SHP77 treated with DMSO at 0.1 percent for 48 hours (cell line): ENCODE measurements at regions not wholly inside any gene's neighbourhood (a gene's known extent, or its start where the extent isn't known, plus 50 kb on each side); places are given as distances from the start of the nearest gene placed in this dataset.
"Not testable (repeated sequence)": the region's sequence is repeated elsewhere in the genome, so short reads cannot be mapped to it uniquely, and the experiment has no call there.

Source experiments
- DNase-seq: peaks from one replicate; lab custom pipeline; 2025; lab: John Stamatoyannopoulos, UW

DNA sequence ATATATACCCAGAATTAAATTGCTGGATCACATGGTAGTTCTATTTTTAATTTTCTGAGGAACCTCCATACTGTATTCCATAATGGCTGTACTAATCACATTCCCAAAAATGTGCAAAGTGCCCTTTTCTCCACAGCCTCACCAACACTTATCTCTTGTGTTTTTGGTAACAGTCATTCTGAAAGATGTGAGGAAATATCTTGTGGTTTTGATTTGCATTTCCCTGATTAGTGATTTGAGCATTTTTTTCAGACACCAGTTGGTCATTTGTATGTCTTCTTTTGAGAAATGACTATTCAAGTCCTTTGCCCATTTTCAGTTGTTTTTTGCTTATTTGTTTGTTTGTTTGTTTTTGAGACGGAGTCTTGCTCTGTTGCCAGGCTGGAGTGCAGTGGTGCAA, 98.1 kb upstream of the SIMC1 start:
- not testable (repeated sequence) for DNase-seq

DNA sequence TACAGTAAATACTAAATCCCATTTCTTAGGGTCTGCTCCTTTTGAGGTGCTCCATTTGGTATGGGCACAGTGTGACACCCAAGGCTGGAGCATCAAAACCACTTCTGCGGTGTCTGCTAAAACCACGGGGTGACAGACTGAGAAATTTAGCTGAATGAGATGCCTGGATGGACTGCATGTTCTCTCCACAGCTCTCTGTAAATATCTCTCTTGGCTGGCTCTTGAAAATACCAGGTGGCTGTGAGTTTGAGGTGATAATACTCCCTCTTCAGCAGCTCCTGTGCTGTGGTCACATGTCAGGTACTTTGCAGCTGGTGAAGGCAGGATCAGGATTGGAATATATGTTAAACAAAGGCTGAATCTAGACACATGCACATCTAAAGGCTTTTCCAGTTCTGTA, 93.7 kb upstream of the SIMC1 start:
- no peak for DNase-seq

DNA sequence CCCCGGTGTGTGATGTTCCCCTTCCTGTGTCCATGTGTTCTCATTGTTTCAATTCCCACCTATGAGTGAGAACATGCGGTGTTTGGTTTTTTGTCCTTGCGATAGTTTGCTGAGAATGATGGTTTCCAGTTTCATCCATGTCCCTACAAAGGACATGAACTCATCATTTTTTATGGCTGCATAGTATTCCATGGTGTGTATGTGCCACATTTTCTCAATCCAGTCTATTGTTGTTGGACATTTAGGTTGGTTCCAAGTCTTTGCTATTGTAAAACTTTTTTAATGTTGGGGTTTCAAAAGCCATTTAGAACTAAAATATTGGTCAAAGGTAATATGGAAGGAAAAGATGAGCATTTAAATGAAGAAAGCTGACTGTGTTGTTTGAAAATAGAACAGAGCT, 88.3 kb upstream of the SIMC1 start:
- not testable (repeated sequence) for DNase-seq

DNA sequence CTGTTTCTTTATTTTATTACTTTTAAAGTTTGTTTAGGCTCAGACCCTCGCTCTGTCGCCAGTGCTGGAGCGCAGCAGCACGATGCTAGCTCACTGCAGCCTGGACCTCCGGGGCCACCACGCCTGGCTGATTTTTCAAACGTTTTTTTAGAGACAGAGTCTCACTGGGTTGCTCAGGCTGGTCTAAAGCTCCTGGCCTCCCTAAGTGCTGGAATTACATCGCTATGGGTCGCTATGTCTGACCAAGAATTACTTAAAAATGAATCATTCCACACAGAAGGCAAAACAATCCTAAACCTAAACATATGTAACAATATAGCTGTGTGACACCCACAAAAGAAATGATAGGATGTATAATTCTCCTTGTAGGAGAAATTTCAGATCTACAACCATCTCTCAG, 86.9 kb upstream of the SIMC1 start:
- DNase-seq = no peak

DNA sequence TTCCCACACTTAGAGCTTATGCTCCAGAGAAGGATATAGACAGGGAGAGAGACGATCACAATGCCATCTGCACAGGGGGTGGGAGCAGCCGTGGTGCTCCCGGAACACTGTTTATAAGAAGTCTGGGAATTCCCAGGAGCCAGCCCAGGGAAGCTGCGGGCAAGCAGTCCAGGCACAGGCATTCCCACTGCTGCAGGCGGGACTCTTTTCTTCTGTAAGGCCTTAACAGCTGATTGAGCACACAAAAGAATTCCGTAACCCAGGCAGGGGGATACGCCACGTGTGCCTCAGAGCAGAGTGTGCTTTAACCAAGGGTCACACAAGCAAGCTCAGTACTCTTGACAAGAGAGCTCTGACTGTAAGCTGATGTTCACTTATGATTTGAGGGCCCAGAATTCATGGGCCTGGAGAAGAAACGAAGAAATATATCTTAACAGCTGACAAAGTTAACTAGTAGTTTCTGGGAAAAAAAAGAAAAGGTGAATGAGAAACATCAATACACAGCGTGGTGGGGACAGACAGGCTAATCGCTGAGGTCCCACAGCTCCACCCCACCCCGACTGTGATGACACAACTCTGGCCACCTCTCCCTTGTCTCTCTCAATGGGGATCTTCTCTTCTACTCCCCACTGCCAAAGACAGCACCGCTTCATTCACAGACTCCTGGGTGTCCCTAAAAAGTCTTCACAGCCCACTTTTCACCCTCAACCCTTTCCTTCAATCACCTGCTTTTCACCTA, 85.9 kb upstream of the SIMC1 start:
- DNase-seq = no peak

DNA sequence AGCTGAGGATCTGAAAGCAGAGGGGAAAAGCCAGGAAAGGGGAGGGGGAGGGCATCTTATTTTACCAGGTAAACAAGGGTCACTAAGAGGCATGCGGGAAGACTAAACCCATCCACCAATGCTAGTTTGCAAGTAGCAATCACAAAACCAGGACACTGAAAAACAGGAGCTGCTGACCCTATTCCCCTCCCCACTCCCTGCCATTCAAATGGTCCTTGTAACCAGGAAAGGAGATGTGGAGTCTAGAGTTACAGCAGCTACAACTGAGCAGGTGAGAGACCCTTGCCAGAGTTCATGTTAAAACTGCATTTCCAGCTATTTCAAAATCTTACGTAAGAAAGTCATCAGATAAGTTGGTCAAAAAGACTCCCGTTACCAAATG, 85.3 kb upstream of the SIMC1 start:
- DNase-seq = no peak

DNA sequence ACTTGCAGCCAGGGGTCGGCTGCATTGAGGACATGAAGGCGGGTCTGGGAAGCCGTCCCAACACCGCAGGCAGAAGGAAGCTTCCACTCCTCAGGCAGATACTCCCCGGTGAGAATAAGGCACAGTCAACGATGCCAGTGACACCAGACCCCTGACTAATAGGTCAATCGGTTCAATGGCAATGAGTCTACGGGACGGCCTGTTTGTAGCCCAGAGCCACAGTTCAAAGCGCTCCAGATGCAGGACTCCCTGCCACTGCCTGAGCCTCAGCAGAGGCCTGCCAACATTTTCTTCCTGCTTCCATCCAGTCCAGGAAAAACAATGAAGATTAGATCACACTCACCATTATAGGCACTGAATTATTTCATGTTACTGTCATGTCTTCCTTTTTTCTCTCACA, 84.5 kb upstream of the SIMC1 start:
- no peak for DNase-seq

DNA sequence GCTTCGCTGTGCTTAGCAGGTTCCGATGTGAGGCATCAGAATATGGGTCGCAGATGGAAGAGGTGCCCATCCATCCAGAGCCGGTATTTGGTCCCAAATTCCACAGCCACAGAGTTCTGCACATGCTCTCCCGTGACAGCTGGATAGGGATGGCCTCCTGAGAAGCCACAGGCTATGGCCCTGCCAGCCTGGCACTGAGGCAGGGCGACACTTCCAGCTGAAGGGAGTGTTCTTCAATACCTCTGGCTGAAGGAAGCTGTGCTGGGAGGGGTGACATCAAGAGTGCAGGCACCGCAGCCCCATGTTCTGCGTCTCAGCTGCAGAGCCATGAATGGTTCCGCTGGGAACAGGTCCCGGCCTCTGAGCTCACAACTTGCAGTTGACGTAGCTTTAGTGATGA, 83.4 kb upstream of the SIMC1 start:
- DNase-seq = no peak

DNA sequence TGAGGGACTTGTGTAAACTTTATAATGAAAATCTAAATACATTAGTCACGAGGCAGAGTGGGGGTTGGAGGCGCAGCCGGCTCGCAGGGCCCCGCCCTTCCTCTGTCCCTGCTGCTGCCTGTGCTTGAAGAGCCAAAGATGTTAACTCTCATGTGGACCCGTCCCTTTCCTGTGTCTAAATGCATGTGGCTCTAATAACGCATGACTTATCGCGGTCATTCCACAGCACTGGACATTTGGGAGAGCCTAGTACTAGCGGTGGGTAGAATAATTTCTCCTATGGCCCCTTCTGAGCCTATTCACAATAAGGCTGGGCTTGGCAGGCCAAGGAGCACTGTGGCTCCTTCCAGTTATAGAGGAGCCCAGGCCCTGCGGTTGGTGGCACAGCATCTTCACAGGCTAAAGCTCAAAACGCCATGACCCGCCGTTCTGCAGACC, 82.3 kb upstream of the SIMC1 start:
- no peak for DNase-seq

DNA sequence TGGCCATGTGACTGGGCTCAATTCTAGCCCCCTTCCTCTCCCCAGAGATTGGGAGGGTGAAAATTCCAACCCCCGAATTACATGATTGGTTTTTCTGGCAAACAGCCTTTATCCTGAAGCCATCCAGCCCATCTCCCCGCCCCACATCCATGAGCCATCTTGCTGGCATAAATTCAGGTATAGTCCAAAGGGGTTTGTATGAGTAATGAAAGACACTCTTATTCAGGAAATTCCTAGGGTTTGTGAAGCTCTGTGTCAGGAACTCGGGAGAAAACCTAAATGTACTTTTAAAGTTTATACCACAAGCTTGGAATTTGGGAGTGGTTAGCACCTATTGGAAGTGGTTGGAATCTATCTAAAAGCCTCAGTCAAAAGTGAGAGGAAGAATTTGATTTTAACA, 80.6 kb upstream of the SIMC1 start:
- no peak for DNase-seq

DNA sequence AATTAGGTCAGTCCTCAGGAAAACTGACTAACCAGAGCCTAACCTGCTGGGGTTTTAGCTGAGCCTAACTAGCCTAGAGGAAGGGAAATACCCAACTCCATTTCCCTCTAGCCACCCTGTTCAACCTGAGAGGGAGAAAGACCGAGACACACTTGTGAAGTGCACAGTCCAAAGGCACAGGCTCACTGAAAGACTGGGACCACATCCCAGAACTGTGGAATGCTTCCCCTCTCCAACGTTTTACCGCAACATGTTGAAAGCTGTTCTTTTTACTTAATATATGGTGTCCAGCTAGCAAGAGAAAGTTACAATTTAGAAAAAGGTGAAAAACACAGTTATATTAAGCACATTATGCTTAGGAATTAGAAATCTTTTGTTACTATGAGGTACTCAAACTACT, 76.8 kb upstream of the SIMC1 start:
- DNase-seq = no peak

DNA sequence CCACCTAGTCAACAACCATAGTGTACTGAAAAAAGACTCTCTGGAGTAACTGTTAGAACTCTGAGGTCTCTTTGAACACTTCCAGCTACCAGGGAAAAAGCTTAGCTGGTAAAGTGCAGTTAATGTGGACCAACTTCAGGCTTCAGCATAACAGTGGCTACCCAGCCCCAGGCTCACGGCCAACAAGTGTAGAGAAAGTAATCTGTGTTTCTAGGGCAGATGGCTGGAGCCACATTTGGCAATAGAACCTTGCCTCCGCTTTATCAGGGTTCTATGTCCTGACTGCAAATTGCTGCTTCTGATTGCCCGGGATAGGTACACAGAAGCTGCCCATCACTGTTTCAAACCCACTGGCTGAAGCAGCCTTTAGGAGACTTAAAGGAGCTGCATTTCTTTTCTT, 76.0 kb upstream of the SIMC1 start:
- no peak for DNase-seq

DNA sequence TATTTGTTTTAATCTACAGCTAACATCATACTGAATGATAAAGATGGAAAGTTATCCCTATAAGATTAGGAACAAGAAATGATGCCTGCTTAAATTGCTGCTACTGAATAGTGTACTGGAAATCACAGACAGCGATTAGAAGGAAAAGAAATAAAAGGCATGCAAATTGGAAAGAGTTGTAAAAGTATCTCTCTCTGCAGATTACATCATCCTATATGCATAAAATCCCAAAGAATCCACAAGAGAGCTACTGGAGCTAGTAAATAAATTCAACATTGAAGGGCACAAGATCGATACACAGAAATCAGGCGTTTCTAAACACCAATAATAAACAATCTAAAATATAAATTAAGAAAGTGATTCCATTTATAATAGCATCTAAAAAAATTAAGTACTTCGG, 75.3 kb upstream of the SIMC1 start:
- no peak for DNase-seq

DNA sequence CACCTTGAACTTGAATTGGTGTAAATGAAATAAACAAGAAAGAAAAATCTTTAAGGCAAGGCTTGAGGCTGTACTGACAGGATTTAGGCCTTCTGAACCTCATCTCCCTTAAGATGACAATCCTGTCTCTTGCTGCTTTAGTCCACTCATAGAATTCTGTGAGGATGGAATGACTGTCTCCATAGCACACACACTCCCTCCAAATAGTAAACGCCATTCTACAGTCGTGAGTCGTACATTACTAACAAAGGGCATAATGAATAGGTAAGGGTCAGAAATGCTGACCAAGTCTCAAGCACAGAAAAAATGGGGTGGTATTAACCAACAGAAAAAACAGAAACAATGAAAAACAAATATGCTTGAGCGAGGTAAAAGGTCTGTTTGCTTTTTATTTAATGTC, 71.8 kb upstream of the SIMC1 start:
- no peak for DNase-seq

DNA sequence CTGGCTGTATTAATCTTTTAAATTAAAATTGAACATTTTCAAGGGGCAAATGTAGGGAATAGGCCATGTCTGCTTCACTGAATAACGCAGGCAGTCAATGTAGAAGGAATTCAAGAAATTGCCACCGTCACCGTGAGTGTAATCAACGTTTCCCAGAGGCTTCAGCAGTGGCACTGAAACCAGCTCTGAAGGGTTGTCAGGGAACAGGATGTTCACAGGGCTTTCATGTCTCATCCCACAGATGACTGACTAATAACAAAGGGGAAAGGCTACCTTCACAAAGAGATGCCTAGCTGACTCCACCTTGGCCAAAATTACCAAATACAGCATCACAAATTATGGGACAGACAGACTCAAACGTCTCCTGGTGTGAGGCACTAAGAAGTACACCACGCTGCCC, 70.4 kb upstream of the SIMC1 start:
- DNase-seq = no peak

DNA sequence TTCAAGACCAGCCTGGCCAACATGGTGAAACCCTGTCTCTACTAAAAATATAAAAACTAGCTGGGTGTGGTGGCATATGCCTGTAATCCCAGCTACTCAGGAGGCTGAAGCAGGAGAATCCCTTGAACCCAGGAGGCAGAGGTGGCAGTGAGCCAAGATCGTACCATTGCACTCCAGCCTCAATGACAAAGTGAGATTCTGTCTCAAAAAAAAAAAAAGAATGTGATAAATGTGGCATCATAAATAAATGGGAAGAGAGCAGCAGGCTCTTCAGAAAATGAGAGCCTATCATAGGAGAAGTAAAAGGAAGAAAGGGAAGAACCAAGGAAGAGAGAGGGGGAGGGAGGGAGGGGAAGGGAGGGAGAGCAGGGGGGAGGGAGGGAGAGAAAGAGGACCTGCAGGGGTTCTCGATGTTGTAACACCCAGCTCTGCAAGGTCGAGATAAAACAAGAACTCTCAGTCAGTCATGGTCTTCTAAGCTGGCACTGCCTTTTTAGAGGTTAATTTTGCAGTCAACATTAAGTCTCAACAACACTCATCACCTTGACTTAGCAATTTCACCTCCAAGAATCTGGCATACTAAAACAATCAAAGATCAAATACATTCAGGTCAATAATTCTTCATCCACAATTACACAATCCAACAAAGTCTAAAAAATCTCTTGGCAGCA, 68.7 kb upstream of the SIMC1 start:
- no peak for DNase-seq

DNA sequence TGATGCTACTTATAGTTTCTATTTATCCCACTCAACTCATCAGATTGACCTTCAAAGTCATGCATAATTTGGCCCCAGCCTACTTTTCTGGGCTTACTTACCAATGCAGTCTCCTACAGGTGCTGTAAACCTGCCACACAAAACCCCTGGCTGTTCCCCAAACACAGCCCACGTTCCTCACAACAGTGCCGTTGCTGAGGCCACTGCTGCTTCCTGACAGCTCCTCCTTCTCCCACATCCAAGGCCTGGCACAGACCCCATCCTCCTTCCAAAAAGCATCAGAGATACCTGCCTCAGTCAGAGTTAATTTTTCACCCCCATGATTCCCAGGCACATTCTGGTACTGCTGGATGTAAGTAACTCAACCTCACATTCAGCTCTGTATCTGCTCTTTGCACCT, 68.1 kb upstream of the SIMC1 start:
- DNase-seq = no peak

DNA sequence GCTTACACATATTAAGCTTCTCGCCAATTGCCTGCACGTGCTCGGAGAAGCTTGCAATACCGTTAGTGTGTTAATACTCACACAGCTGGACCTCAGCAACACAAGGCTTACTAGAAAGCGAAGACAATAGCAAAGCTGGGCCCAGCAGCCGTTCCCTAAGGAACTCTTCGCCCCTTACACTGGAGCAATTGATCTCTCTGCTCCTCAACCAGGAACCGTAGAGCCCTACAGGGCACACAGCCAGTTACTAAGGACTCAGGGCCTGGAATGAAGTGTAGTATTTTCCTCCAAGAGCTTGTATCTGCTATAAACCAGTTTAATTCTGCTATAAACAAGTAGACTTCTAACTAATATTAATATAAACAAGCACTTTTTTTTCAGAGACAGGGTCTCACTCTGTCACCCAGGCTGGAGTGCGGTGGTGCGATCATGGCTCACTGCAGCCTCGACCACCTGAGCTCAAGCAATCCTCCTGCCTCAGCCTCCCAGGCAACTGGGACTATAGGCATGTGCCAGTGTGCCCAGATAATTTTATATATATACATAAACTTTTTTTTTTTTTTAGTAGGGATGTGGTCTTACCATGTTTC, 67.0 kb upstream of the SIMC1 start:
- no peak for DNase-seq

DNA sequence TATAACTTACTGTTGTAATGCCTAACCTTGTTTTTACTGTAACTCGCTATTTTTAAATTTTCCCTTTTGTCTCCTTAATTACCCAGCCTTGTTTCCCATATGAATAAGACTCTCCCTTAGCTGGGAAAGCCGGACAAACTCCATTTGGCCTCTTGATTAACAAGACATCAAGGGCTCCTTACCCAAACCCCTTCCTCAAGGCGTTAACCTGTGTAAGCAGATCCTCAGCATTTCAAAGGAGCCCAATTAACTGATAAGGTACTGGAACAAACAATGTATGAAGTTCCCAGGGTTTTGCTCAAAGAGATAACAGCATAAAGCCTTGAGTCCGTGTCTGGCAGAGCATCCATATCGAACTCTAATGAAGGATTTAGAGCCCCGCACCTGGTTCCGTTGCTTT, 66.0 kb upstream of the SIMC1 start:
- DNase-seq = no peak

DNA sequence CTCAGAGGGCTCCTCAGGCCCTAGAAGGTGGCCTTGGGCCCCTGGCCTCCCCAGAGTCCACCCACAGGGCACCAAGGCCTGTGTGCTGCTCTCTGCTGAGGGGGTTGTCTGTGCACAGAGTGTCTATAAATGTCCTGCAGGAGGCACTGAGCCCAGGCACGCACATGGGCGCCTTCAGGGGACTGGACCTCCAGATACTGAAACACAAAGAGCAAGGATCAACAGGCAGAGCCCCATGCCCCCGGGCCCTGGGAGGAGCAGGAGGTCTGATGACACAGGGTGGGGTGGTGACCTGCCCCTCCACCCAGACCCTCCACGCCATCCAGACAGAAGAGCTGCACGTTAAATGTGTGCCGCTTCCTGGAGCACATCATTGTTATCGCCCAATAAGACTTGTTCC, 64.6 kb upstream of the SIMC1 start:
- DNase-seq = no peak

DNA sequence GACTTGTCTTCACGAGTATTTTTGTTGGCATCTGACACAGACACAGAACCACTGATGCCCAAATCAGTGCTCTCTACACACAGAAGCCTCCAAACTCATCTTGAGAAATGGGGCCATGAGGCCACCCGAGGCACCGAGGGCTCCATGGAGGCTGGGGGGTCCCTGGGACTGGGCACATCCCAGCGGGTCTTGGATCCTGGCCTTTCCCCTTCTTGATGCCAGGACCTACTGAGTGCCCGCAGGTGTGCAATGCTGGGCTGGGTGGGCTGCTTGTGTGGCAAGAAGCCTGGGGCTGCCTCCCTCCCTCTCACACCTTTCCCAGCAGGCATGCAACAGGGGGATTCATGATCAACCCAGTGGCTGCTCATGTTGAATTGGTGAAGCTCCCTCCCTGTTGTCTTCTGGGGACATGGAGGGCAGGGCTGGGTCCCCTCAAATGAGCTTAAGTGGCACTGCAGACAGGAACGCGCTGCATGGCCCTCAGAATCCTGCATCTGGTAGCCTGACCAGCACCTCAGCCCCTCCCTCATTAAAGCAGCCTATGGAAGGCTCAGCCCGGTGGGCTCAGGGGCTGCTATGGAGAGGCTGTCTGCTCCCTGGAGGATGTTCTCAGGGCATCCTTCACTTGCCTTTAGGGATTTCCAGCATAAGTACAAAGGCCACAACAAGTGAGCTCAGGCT, 63.7 kb upstream of the SIMC1 start:
- no peak for DNase-seq

DNA sequence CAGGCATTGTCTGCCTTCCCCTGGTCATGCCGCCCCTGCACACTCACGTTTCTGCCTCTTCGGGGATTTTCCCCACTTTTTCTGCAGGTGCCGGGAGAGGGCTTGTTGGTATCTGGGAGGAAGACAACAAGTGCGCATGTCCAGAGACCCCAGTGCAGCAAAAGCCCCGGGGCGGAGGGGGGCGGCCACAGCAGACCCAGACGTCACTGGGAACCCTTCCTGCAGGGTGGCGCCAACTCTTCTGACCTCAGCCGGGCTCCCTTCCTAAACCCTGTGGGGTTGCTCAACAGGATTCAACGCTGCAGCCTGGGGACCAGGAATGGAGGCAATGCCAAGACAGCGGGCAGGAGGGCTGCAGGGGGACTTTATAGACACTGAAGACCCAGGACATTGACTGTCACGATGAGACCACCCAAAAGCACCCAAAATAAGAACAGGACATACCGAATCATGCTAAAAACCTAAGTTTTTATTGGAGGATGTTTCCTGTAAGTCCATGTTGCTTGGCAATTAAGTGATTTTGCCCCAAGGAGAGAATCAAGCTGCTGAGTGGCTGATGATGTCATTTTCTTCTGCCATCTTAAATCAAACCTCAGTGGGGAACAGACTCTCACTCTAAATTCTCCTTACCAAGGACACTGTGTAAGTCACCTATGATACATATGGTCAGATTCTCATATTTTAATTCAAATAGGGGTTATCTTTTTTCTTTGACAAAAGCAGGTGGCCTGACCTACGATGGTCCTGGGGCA, 62.9 kb upstream of the SIMC1 start:
- DNase-seq = no peak
